Activated naive CD8-positive, alpha-beta T cell treated with anti-CD3 and anti-CD28 coated beads for 36 hours (primary cell): ENCODE measurements at regions not wholly inside any gene's neighbourhood (a gene's known extent, or its start where the extent isn't known, plus 50 kb on each side); places are given as distances from the start of the nearest gene placed in this dataset.
"Not testable (repeated sequence)": the region's sequence is repeated elsewhere in the genome, so short reads cannot be mapped to it uniquely, and the experiment has no call there.

ENCODE experiments used
- DNase-seq: peaks from one replicate; pipeline ENCODE4 v3.0.0; 2021
- H3K27ac Mint-ChIP-seq: one replicate; pipeline ENCODE4 v1.8.0; 2022; ENCODE audit warnings: mild to moderate bottlenecking, moderate library complexity, mixed read lengths
- H3K27me3 Mint-ChIP-seq: one replicate; pipeline ENCODE4 v1.8.0; 2022; ENCODE audit warnings: mild to moderate bottlenecking, mixed read lengths
- H3K36me3 Mint-ChIP-seq: one replicate; pipeline ENCODE4 v1.8.0; 2021; ENCODE audit warnings: mild to moderate bottlenecking, mixed read lengths
- H3K4me1 Mint-ChIP-seq: one replicate; pipeline ENCODE4 v1.8.0; 2021; ENCODE audit warnings: mixed read lengths
- H3K4me3 Mint-ChIP-seq: one replicate; pipeline ENCODE4 v1.8.0; 2022; ENCODE audit warnings: mild to moderate bottlenecking, moderate library complexity, mixed read lengths
- H3K9me3 Mint-ChIP-seq: one replicate; pipeline ENCODE4 v1.8.0; 2022; ENCODE audit warnings: mixed read lengths

DNA sequence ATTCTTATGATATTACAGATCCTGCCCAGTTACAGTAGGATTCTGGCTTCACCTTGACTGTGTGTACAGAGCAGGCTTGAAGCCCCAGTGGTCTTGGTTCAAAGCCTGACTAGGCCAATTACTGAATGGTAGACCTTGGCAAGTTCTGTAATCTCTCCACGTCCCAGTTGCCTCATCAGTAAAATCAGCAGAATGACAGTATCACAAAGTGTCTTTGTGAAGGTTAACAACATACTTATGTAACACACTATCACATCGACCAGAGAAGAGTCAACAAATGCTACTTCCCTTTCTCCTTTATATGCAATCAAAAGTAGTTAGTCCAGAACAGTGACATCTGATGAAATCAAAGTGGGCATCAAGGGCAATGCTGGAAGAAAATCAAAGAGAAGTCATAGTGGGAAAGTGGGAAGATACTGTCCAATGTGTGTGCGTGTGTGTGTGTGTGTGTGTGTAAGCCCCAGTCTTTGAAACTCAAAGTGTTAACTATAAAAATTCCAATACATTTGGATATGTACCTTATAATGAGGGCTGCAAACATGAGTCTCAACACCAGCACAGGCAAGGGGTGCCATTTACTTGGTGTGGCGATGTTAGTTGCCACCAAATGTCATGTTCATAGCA, 93.5 kb upstream of the EGFLAM start:
- no peak for DNase-seq
- Mint-ChIP-seq H3K27me3 (no peaks in the 10 kb centered on the region), H3K4me1 (no peaks in the 10 kb centered on the region), H3K9me3 (peaks cover 3% of the 10 kb centered on the region), H3K36me3 (no peaks in the 10 kb centered on the region), H3K27ac (no peak overlapping the region), H3K4me3 (no peak overlapping the region)

GRCh38 chr5:38163636-38164237, 94.6 kb upstream of the EGFLAM start:
- no peaks in the 10 kb centered on the region for H3K9me3 Mint-ChIP-seq
- H3K36me3 Mint-ChIP-seq, result no peaks in the 10 kb centered on the region
- no peak overlapping the region for H3K27ac Mint-ChIP-seq
- DNase-seq, result no peak
- H3K4me3 Mint-ChIP-seq, result no peak overlapping the region
- H3K27me3 Mint-ChIP-seq, result peaks cover 3% of the 10 kb centered on the region
- H3K4me1 Mint-ChIP-seq, result no peaks in the 10 kb centered on the region

DNA sequence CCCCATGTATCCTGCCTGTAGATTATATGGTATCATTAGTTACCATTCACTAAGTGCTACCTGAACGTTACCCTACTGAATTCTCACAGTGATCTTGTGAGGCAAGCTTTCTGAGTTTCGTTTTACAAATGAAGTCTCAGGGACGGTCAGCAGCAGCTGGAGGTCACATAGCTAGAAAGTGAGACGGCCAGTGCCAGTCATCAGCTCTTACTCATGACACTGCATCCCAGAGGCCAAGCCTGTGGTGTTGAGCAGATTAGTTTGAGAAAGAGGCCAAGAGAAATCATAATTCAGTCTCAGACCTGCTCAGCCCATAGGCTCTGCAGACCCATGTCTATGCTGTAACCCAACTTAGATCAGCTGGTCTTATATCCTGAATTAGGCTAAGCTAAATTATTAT, 95.7 kb upstream of the EGFLAM start:
- DNase-seq, result no peak
- Mint-ChIP-seq H3K4me1 (no peaks in the 10 kb centered on the region), H3K36me3 (no peaks in the 10 kb centered on the region), H3K4me3 (no peak overlapping the region), H3K27ac (no peak overlapping the region), H3K27me3 (peaks cover 10% of the 10 kb centered on the region), H3K9me3 (no peaks in the 10 kb centered on the region)

DNA sequence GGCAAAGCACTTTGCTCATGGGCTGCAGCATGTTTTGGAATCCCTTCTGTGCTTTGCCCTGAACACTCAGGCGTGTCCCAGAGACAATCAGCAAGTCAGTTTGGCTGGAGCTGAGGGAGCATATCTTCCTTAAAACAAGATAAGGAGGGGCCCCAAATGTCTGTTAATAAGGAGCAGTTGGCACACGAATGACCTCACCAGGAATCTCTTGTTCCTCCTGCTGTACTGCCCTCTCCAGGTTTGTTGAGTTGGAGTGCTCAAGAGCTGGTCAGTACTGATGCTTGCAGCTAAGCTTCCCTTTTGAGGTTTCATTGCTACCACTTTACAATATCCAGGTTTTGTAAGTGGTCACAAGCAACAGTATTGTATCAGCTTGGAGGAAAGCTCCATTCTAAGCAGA, 101.3 kb upstream of the EGFLAM start:
- Mint-ChIP-seq H3K27ac (no peak overlapping the region), H3K4me3 (no peak overlapping the region), H3K4me1 (no peaks in the 10 kb centered on the region), H3K9me3 (no peaks in the 10 kb centered on the region), H3K27me3 (peaks cover 21% of the 10 kb centered on the region), H3K36me3 (no peaks in the 10 kb centered on the region)
- DNase-seq, result no peak

DNA sequence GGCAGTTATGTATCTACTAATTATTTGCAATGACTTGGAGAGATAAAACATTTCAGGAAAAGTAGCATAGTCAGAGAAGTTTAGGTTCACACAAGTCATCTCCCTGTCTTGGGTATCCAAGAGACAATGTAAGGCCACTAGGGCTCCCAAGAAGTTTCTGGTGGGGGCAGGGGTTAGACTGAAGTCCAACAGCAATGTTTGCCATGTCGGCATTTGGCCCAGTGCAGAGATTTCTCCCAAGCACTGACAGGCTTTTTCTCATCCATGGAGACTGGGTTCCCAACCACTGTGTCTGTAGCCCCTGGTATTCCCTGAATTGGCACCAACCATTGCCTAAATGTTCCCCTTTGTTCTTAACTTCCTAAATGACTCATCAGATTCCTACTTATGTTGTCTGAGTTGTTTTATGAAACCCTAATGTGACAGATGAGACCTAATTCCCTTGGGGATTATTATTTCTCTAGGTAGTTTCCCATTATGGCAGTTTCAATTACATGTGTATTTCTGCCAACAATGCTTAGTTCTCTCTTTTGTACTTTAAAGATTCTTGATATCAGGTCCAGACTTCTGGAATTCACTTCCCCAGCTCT, 103.6 kb upstream of the EGFLAM start:
- Mint-ChIP-seq H3K27ac (no peak overlapping the region), H3K4me3 (no peak overlapping the region), H3K36me3 (no peaks in the 10 kb centered on the region), H3K27me3 (peaks cover 21% of the 10 kb centered on the region), H3K9me3 (peaks cover 2% of the 10 kb centered on the region), H3K4me1 (no peaks in the 10 kb centered on the region)
- no peak for DNase-seq

DNA sequence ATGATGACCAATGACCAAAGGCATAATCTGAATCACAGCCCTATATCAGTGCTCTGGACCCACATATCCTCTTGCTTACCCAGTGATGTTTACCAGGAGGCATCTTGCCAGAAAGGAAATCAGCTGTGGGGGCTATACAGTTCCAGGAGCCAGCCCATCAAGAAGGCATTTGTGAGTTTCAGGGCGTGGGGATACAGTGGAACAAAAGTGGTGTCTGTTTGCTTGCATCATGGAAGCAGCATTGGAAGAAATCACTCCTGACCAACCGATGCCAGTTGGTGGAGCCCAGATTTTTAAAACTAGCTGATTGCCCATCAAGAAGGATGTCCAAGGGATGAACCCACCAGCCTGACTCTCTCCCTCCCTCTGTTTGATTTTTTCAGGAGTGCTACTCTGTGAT, 106.5 kb upstream of the EGFLAM start:
- no peak overlapping the region for H3K27ac Mint-ChIP-seq
- no peaks in the 10 kb centered on the region for H3K36me3 Mint-ChIP-seq
- H3K4me3 Mint-ChIP-seq, result no peak overlapping the region
- DNase-seq, result no peak
- H3K27me3 Mint-ChIP-seq, result peaks cover 10% of the 10 kb centered on the region
- peaks cover 2% of the 10 kb centered on the region for H3K9me3 Mint-ChIP-seq
- no peaks in the 10 kb centered on the region for H3K4me1 Mint-ChIP-seq

- Mint-ChIP-seq H3K27me3 (peaks cover 6% of the 10 kb centered on the region), H3K36me3 (no peaks in the 10 kb centered on the region), H3K4me1 (no peaks in the 10 kb centered on the region), H3K9me3 (peaks cover 2% of the 10 kb centered on the region), H3K4me3 (no peak overlapping the region), H3K27ac (no peak overlapping the region)
- no peak for DNase-seq
Observed at GRCh38 chr5:38149815-38150195, 108.6 kb upstream of the EGFLAM start.

- Mint-ChIP-seq H3K4me3 (no peak overlapping the region), H3K36me3 (no peaks in the 10 kb centered on the region), H3K4me1 (no peaks in the 10 kb centered on the region), H3K27ac (no peak overlapping the region), H3K27me3 (no peaks in the 10 kb centered on the region), H3K9me3 (peaks cover 2% of the 10 kb centered on the region)
- DNase-seq, result no peak
Observed at GRCh38 chr5:38148021-38148625, 110.2 kb upstream of the EGFLAM start.

GRCh38 chr5:38143384-38143783, 115.0 kb upstream of the EGFLAM start:
- no peaks in the 10 kb centered on the region for H3K27me3 Mint-ChIP-seq
- no peaks in the 10 kb centered on the region for H3K36me3 Mint-ChIP-seq
- no peaks in the 10 kb centered on the region for H3K4me1 Mint-ChIP-seq
- no peaks in the 10 kb centered on the region for H3K9me3 Mint-ChIP-seq
- H3K4me3 Mint-ChIP-seq, result no peak overlapping the region
- DNase-seq, result no peak
- H3K27ac Mint-ChIP-seq, result no peak overlapping the region

DNA sequence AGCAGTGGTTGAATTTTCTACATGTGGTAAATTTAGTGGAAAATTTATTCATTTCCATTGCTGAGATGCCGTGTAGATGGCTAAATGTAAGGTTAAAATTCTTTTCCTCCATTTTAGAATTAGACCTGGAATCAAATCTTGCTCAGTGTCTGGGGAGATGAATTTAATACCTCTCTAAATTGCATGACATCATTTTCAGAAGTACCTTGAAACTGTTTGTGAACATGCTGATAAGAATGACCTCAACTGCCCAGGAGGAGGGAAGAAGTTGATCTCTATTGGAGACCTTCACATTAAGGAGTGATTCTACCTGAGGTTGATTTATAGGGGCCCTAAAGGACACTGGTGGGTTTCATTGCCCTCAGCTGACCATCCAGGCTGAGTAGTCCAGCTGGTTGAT, 116.7 kb upstream of the EGFLAM start:
- Mint-ChIP-seq H3K9me3 (no peaks in the 10 kb centered on the region), H3K27me3 (peaks cover 7% of the 10 kb centered on the region), H3K27ac (no peak overlapping the region), H3K36me3 (no peaks in the 10 kb centered on the region), H3K4me1 (no peaks in the 10 kb centered on the region), H3K4me3 (no peak overlapping the region)
- no peak for DNase-seq

DNA sequence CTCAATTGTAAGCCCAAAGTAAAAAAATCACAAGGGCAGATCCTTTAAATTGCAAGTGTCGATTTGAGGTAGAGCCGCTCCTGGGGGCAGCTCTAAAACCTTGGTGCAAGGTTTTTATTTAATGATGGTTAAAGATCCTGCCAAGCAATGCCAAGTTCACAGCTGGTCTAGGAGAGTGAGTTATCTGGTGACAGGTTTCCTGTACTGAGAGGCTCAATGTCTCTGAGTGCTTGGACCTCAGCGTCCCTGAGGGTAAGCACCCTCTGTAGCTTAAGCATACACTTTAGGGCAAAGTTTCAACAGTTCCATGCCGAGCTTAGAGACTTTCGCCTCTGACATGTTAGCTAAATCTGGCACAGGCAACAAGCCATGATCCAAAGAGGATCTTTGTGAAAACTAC, 119.8 kb upstream of the EGFLAM start:
- H3K36me3 Mint-ChIP-seq, result no peaks in the 10 kb centered on the region
- no peaks in the 10 kb centered on the region for H3K9me3 Mint-ChIP-seq
- H3K27me3 Mint-ChIP-seq, result peaks cover 7% of the 10 kb centered on the region
- H3K4me3 Mint-ChIP-seq, result no peak overlapping the region
- no peaks in the 10 kb centered on the region for H3K4me1 Mint-ChIP-seq
- no peak overlapping the region for H3K27ac Mint-ChIP-seq
- no peak for DNase-seq

GRCh38 chr5:38135486-38136039, 122.8 kb upstream of the EGFLAM start:
- Mint-ChIP-seq H3K27ac (no peak overlapping the region), H3K4me3 (no peak overlapping the region), H3K36me3 (no peaks in the 10 kb centered on the region), H3K9me3 (no peaks in the 10 kb centered on the region), H3K4me1 (no peaks in the 10 kb centered on the region), H3K27me3 (peaks cover 7% of the 10 kb centered on the region)
- DNase-seq, result no peak

DNA sequence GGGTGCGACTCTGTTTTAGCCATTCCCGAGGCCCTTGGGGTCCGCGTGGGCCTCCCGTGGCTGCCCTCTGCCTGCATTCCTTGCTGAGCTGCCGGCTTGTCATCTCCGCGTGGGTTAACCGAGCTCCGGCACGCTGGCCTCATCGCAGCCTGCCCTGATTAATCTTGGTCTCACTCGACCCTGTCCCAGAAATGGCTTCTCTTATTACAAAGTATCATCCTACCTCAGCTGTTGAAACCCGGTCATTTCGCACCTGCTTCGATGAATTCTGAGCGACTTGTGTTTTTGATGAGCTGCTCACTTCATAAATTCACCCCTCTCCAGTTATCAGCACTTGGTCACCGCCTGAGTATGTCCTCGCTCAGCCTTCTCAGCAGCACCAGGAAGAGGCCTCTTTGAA, 123.5 kb upstream of the EGFLAM start:
- peaks cover 10% of the 10 kb centered on the region for H3K27me3 Mint-ChIP-seq
- DNase-seq, result no peak
- H3K4me1 Mint-ChIP-seq, result no peaks in the 10 kb centered on the region
- H3K9me3 Mint-ChIP-seq, result no peaks in the 10 kb centered on the region
- no peak overlapping the region for H3K27ac Mint-ChIP-seq
- no peaks in the 10 kb centered on the region for H3K36me3 Mint-ChIP-seq
- no peak overlapping the region for H3K4me3 Mint-ChIP-seq

GRCh38 chr5:38134294-38134693, 124.1 kb upstream of the EGFLAM start:
- H3K27ac Mint-ChIP-seq, DNase-seq, H3K4me1 Mint-ChIP-seq, H3K9me3 Mint-ChIP-seq, H3K36me3 Mint-ChIP-seq, H3K4me3 Mint-ChIP-seq: not testable (repeated sequence)
- H3K27me3 Mint-ChIP-seq, result peaks cover 10% of the 10 kb centered on the region

DNA sequence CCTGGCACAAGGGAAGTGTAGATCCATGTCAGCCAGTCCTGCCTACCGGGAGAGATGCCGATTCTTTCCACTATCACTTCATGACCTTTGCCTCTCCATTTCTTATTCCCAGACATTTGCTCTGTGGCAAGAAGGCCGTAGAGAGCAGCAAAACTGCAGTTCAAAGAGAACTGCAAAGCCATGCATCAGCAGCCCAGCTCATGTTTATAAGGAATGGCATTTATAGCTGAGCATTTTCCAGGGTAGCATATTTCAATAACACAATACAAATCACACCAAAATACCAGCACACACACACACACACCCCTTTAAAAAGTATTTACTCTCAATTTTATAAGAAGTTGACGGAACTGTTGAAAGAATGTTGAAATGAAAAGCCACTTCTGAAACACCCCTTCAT, 126.7 kb upstream of the EGFLAM start:
- Mint-ChIP-seq H3K4me3 (no peak overlapping the region), H3K27ac (no peak overlapping the region)
- no peak for DNase-seq

More for the DNA sequence above, 126.7 kb upstream of the EGFLAM start:
- H3K9me3 Mint-ChIP-seq, result no peaks in the 10 kb centered on the region
- no peaks in the 10 kb centered on the region for H3K36me3 Mint-ChIP-seq
- peaks cover 11% of the 10 kb centered on the region for H3K27me3 Mint-ChIP-seq
- no peaks in the 10 kb centered on the region for H3K4me1 Mint-ChIP-seq
